NCI-H2029 (cell line): ENCODE measurements at regions not wholly inside any gene's neighbourhood (a gene's known extent, or its start where the extent isn't known, plus 50 kb on each side); places are given as distances from the start of the nearest gene placed in this dataset.

Experiments used
- DNase-seq: peaks from one replicate; lab custom pipeline; 2025; lab: John Stamatoyannopoulos, UW

DNA sequence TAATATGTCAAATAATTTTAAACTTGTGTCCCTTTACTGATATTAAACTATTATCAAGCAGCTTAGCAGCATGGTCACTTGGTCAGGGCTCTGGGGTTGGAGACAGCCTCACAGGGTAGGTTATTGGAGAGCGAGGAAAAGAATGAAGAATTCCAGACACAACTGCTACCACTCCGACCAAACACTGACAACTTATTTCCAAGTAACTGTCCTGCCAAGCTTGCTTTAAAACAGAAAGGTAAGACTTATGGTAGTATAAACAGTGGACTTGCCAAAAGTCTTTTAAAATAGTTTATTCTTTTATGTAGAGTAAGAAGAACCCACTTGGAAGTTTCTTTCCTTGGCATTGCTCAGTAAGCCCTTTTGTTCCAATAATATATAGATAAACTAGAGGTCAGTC, 364.1 kb downstream of the DEPDC1B start:
- DNase-seq, result no peak

DNA sequence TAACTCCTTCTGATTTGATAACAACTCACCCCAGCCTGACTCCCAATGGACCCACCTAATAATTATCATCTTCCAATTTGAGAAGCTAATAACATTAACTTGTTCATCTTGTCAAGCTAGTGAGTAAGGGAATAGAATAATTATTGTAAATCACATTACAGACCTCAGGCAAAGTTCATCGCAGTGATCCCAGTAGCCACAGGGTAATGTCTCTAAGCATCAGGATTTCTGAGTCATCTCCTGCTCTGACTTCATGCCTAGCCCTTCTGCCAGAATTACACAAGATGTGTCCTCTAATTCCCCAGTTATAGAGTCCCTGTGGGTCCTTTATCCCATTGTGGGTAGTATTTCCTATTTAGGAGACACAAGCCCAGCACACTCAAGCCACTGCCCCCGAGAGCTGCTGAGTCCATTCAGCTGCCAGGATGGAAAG, 365.7 kb downstream of the DEPDC1B start:
- DNase-seq, result no peak

DNA sequence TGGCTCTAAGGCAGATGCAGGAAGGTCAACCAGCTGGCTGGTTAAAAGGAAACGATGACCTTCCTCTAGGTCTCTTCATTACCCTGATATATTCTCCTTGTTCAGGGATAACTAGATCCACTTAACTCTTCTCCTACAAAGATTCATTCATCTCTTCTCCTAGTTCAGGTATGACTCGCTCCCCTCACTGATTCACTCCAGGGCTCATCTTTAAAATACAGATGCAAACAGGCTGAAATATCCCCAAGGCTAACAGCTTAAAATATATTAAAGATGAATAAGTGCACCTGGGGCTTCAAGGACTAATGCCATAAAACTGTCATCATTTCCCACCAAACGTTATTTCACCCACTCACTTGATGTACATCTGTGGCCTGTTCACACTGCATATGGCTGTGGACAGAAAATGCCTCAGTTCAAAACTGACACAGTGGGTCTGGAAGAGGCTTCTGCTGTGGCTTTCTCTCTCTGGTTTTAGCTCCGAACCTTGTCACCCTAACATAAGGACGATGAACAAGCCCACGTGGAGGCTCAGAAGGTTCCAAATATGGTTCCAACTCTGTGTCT, 366.9 kb downstream of the DEPDC1B start:
- no peak for DNase-seq

DNA sequence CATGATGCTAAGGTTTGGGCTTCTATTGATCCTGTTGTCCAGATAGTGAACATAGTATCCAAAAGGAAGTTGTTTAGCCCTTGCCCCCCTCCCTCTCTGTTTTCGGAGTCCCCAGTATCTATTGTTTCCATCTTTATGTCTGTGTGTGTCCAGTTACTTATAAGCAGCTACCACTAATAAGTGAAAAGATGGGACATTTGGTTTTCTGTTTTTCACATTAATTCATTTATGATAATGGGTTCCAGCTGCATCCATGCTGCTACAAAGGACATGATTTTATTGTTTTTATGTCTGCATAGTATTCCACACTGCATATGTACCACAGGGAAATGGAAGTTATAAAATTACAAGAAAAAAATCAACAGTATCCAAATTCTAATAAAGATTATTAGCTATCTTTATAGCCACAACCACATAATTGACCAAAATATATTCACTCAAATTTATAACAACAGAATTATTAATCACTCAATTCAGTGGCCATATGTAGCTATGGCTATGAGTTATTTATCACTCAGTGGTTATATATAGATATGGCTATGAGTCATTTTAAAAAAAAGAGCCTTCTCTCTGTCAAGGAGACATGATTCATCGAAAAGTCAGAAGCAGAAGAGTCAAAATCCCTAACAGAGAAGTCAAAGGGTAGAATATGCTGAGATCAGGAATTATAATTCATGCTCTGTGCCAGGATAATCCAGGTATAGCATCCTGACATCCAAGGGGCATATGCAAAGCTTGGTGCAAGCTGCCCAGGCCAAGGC, 367.5 kb downstream of the DEPDC1B start:
- DNase-seq, result no peak

DNA sequence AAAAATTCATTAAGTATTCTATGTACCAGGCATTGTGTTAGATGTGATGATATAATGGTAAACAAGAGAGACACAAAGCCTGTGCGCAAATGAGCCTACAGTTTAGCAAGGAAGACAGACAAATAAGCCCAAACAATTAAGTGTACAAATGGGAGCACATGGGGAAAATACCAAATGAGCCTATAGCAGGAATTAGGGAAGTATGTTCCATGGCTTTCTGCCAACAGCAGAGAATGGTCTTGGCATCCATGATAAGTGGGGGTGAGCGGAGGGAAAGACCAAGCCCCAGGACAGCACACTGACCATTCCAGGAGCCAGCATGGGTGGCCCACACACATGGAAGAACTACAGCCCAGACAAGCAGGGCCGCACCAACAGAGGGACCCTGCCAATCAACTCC, 369.7 kb downstream of the DEPDC1B start:
- DNase-seq, result no peak

DNA sequence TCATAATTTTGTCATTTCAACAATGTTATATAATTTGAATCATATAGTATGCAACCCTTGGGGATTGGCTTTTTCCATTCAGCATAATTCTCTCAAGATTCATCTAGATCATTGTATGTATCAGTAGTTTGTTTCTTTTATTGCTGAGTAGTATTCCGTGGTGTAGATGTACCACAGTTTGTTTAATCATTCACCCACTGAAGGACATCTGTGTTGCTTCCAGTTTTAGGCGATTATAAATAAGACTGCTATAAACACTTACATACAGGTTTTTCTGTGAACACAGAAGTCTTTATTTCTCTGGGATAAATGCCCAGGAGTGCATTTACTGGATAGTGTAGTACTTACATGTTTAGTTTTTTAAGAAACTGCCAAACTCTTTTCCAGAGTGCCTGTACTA, 374.1 kb downstream of the DEPDC1B start:
- DNase-seq, result no peak

DNA sequence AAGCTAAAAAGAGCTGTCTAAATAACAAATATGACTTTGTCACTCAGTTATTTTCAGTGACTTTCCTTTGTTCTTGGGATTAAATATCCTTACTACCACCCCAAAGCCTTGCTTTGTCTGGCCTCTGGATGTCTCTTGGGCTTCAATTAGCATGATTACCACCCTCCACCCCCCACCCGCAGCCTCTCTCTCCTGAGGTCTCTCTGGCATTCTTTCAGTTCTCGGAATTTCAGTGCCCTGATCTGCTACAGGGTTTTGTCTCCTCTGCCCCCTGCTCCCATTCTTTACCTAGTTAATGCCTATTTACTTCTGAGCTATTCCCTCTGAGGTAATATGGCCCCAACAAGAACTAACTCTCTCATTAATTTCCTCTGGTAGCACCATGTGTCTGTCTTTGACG, 376.4 kb downstream of the DEPDC1B start:
- no peak for DNase-seq

DNA sequence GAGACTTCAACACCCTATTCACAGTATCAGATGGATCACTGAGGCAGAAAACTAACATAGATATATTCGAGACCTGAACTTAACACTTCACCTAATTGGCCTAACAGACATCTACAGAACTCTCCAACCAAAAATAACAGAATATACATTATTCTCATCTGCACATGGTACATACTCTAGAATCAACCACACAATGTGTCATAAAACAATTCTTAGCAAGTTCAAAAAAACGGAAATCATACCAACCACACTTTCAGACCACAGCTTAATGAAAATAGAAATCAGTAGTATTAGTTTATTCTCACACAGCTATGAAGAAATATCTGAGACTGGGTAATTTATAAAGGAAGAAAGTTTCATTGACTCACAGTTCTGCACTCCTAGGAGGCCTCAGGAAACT, 387.9 kb downstream of the DEPDC1B start:
- DNase-seq, result no peak

DNA sequence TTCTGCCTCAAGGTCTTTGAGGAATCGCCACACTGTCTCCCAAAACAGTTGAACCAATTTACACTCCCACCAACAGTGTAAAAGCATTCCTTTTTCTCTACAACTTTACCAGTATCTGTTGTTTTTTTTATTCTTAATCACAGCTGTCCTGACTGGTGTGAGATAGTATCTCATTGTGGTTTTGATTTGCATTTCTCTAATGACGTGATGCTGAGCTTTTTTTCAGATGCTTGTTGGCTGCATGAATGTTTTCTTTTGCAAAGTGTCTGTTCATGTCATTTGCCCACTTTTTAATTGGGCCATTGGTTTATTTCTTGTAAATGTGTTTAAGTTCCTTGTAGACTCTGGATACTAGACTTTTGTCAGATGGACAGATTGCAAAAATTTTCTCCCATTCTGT, 400.0 kb downstream of the DEPDC1B start:
- no peak for DNase-seq

DNA sequence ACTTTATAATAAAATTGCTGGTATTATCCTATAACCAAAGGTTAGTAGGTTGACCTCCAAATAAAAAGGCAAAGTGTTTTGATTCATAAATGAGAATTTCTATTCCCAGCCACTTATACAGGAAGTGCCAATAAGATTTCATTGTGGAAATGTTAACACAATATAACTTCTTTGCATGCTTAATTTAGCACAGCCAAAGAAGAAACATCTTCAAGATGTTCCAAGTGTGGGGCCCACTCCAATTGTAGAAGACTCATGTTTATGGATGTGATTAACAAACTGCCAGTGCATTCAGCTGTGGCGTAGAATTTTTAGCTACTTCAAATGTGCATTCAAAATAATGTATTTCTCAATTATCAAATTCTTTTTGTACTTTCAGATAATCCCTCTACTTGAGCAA, 402.3 kb downstream of the DEPDC1B start:
- DNase-seq, result no peak

DNA sequence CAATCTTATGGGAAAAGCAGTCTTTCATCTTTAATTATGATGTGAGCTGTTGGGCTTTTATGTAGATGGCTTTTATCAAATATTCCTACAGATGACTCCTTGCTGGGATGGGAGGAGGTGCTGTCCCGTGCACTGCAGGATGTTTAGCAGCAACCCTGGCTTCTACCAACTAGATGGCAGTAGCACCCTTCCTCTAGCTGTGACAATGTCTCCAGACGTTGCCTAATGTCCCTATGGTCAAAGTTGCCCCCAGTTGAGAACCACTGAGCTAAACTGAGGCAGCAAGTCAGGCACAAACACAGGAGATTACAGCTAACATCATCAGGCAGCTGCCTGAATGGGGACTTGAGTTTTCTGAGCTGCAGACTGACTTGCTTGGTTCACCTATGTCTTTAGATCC, 401.9 kb upstream of the PDE4D start:
- no peak for DNase-seq

DNA sequence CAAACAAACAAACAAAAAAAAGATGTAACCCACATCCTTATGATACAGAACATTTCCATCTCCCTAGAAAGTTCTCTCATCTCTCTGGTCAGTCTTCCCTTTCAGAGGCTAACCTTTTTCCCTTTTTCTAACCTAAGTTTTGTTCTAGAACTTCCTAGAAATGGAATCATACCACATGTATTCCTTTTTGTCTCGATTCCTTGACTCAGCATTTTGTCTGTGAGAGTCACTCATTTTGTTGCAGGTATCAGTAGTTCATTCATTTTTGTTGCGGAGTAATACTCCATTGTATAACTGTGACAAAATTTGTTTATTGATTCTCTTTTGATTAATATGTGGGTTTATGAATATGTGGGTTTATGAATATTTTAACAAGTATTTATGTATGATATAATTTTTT, 400.0 kb upstream of the PDE4D start:
- DNase-seq, result no peak

DNA sequence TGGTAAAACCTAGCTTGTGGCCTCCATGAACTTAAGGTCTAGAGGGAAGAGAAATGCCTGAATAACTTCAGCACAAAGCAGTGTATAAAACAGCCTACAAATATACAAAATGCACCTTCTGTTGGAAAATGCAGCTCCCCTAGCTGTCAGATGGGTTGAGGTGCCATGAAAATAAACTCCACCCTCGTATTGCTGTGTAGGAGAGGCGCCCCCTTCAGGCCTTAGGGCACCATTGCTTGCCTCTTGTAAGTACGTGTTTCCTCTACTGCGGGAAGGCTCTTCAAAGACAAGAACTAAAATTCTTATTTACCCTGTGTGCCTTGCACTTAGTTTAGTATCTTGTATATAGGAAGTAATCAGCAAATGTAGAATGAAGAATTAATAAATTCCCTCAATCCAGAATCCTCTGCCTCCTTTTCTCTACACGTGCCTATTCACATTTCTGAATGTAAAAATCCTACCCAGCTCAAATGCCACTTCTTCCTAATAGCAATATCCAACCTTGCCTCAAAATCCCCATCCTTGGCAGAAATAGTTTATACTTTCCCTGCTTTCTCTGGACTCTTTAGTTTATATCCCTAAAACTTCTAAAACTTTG, 393.7 kb upstream of the PDE4D start:
- DNase-seq, result peak; percentile 23

DNA sequence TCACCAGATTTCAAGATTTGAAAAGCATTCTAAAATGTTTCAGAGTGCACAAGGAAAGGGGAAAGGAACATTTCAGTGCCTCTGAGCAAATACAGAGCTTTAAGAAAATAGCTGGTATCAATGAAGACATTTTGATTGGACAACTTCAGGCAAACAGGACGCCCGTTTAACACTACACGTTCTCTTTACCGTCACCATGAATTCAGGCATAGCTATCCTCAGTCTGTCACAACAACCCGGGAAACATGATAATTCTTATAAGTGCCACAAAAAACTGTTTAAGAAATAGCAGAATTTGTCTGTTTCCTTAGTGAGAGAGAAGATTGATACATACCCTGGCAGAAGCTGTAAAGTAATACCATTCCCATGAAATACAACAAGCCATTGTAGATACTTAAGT, 392.4 kb upstream of the PDE4D start:
- DNase-seq, result no peak

DNA sequence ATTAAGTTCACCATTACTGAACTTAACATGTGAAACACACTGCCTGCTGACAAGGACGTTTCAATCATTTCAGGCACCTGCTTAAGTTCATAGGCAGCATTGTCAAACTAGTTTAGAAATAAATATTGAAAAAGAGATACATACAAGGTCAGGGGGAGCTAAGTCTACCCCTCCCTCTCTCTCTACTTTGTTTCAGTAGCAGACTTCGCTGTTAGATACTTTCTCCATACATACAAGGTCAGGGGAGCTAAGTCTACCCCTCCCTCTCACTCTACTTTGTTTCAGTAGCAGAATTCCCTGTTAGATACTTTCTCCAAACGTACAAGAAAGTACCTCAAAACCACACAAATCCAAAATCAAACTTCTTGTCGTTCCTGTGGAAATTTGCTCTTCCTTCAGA, 387.4 kb upstream of the PDE4D start:
- no peak for DNase-seq

DNA sequence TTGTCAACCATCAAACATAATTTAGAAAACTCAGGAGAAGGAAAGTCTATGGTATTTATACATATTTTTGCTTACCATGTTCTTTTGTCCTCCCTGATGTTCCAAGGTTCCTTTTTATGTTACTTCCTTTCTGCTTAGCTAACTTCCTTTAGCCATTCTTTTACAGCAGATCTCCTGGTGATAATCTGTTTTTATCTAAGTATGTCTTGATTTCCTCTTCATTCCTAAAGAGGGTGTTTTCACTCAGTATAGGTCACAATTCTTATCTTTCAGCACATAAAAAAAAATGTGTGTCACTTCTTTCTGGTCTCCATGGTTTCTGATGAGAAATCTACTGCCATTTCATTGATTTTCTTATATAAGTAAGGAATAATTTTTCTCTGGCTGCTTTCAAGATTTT, 384.4 kb upstream of the PDE4D start:
- no peak for DNase-seq

DNA sequence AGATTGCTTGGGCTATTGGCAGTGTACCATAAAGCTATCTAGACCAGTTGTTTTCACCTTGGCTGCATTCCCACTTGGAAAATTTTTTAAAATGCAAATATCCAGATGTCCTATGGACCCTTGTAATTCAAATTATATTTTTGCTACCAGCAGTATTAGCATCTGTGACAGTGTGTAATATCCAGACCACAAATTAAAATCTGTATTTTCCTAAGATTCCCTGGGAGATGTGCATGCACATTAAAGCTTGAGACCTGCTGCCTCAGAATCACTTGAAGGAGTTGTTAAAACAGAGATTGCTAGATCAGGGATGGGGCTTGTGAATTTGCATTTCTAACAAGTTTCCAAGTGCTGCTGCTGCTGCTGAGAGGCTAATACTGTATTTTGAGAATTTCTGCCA, 381.2 kb upstream of the PDE4D start:
- no peak for DNase-seq

DNA sequence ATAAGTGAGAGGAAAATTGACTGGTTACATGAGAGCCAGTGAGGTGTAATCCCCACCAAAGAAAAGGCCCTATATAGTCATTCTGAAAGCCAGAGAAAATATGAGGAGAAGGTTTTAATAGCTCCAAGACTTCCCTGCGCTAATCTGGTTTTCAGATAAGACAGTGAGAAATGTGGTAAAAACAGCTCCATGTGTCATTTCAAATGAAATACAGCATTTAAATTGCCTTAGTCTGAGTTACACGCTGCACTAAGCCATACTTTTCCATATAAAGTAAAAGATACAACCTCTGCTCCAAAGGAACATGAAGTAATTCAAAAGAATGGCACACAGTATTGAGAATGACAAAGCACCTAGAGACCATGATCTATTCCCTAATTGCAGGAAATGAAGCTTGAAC, 378.0 kb upstream of the PDE4D start:
- DNase-seq, result no peak

DNA sequence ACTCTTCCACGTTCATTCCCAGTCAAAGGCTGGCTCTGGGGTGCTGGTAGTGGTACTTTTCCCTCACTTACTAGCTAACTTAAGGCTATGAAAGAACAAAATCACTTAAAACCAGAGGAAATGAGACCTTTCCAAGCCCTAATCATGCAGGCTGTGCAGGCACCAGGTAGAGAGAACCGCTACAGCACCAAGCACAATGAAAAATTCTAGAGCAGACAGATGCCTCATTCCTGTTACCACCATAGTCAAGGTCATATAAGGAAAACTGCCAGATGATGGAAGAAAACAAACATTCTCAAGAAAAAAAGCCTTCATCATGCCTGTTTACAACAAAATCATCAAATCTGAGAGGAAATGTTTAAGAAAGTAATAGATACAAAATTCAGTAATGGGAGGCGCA, 374.4 kb upstream of the PDE4D start:
- DNase-seq, result no peak

DNA sequence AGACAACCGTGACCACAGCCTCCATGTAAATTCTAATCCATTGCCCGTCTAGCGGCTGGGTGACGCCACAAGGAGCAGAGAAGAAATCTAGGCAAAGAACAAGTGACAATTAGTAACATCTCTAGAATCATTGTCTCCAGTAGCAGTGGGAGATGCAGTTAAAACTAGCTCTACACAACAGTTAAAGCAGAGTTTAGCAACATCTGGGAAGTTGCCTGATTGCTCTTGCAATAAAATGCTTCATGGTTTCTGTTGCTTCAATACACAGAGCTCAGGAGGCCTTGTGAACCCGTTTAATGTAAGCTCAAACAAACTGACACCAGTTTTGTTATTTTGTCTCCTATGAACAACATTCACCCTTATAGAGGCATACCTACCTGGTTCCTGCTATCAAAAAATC, 369.8 kb upstream of the PDE4D start:
- DNase-seq, result no peak

DNA sequence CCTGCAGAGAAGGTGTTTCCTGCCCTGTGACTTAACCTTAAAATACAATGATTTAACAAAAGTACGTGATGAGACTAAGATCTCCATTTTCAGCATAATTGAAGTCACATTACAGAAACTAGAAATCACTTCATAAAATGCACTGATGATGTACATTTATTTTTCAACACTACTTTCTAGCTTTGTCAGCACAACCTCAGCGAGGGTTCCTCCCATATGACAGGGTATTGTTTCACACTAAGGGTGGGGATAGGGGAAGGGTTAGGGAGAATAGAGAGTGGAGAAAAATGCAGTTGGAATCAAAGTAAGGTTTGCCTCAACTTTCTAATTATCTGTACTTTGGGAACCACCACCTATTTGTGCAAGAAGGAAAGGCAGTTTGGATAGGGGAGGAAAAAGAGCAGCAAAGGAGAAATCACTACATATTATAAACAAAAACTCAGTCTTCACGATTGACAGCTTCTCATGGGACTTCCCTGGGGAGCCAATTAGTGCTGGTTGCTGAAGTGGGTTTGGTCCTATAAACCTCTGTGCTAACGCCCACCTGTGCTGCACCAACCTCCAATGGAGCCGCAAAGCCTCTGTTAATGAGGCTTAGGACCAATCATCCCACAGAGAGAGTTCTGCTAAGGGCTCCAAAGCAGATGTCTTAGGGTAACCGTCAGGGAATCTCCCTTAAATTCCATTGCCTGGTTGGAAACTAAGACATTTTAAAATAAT, 369.2 kb upstream of the PDE4D start:
- DNase-seq, result no peak

DNA sequence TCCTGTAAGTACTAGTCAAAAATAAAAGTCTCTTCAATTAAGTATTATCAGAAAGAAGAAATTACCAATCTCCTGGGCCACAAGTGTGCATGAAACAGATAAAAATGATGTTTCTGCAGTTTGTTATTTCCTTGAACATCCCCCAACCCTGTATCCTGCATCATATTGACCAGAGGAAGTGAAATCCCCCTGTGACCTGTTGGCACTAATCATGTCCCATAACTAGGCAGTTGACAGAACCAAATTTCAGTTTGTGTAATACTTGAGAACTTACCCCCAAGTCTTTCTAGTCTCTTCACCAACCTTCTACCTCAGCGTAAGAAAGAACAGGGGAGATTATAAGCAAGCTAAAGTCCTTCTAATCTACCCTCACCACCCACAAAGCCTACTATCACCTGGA, 368.2 kb upstream of the PDE4D start:
- no peak for DNase-seq

DNA sequence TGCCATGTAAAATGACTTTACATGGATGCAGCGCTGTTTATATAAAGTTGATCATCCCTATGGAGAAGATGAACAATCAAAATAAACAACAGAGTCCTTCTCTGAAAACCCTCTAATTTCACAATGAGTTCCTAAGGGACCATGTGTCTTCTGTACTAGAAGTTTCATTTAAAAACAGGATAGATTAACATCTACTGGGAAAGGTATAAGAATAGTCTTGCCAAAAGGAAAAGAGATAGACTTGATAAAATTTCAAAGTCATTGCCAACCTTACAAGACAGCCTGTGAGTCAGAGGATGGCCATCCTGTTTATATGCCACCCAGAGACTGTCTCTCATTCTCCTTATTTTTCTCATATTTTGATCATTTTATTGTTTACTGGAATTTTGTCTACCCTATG, 367.1 kb upstream of the PDE4D start:
- no peak for DNase-seq
